ENCODE measurements at regions not wholly inside any gene's neighbourhood (a gene's known extent, or its start where the extent isn't known, plus 50 kb on each side); places are given as distances from the start of the nearest gene placed in this dataset.

DNA sequence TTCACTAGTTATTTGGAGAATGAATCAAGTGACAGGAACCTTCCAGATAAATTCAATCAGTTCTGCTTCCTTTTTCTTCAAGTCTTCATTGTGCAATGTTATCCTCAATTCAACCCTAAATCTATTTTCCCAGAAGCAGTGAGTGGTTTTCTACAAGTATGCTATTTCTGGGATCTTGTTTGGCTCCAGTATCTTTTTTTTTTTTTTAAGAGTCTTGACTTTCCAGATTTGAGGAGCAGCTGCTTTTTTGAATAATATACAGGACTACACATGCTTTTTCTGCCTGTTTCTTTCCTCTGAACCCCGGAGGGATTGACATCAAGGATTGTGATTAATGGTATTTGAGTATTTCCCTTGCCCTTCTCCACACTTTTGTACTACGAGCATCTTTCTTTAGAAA is 339.2 kb upstream of the JAG1 start:
- Histone ChIP-seq H3K27me3 (replicated peaks; ENCODE audit: control insufficient read depth, insufficient read depth, low read length) (no peaks in the 10 kb centered on the region), H3K36me3 (ENCODE audit: control insufficient read depth, insufficient read depth, low read length) (no peaks in the 10 kb centered on the region), H3K4me3 (replicated peaks; ENCODE audit: low read depth, low read length) (no peak overlapping the region)
- DNase-seq (ENCODE audit: extremely low read depth, insufficient read length) = no peak
- TF ChIP-seq, protein P1, sequence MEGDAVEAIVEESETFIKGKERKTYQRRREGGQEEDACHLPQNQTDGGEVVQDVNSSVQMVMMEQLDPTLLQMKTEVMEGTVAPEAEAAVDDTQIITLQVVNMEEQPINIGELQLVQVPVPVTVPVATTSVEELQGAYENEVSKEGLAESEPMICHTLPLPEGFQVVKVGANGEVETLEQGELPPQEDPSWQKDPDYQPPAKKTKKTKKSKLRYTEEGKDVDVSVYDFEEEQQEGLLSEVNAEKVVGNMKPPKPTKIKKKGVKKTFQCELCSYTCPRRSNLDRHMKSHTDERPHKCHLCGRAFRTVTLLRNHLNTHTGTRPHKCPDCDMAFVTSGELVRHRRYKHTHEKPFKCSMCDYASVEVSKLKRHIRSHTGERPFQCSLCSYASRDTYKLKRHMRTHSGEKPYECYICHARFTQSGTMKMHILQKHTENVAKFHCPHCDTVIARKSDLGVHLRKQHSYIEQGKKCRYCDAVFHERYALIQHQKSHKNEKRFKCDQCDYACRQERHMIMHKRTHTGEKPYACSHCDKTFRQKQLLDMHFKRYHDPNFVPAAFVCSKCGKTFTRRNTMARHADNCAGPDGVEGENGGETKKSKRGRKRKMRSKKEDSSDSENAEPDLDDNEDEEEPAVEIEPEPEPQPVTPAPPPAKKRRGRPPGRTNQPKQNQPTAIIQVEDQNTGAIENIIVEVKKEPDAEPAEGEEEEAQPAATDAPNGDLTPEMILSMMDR (IDR thresholded peaks at IDR 0.05; ENCODE audit: insufficient read depth, low read length, poor library complexity, severe bottlenecking) = no peak

DNA sequence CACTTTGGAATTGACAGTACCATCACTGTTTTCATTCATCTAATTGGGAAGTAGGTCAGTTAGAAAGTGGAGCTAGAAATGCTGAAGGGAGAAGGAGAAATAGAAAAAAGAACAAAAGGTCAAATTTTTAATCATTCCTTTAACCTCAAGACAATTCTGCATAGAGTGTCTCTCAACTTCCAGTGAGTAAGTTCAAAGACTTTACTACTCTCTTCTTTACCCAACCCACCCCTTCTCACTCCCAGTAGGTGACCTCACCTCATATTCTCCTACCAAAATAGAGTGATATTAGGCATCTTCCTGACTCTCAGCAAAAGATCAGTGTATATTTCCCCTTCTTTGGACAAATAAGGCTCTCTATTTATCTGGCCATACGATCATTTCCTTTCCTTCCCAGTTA is 340.0 kb upstream of the JAG1 start:
- Histone ChIP-seq H3K36me3 (ENCODE audit: control insufficient read depth, insufficient read depth, low read length) (no peaks in the 10 kb centered on the region), H3K4me3 (replicated peaks; ENCODE audit: low read depth, low read length) (no peak overlapping the region), H3K27me3 (replicated peaks; ENCODE audit: control insufficient read depth, insufficient read depth, low read length) (no peaks in the 10 kb centered on the region)
- no peak for DNase-seq (ENCODE audit: extremely low read depth, insufficient read length)
- TF ChIP-seq, protein P1 (IDR thresholded peaks at IDR 0.05; ENCODE audit: insufficient read depth, low read length, poor library complexity, severe bottlenecking) = no peak

DNA sequence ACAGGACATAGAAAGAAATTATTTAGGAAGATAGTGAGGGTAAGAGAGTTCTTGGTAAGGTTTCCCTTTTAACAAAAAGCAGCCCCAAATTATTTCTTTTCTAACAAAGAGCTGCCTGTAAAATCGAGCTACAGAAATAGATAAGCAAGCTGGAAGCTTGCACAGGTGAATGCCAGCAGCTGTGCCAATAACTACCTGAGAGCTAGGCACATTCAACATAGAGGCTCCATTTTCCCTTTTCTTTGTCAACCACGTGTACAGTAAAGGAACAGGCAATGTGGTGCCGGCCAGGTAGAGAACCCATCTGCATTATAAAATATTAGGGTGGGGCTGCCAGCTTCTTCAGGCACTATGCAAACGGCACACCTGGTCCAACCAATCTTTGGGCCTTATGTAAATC is 341.6 kb upstream of the JAG1 start:
- no peak for DNase-seq (ENCODE audit: extremely low read depth, insufficient read length)
- H3K4me3 ChIP-seq (replicated peaks; ENCODE audit: low read depth, low read length) = no peak overlapping the region
- no peaks in the 10 kb centered on the region for H3K27me3 ChIP-seq (replicated peaks; ENCODE audit: control insufficient read depth, insufficient read depth, low read length)
- H3K36me3 ChIP-seq (ENCODE audit: control insufficient read depth, insufficient read depth, low read length) = no peaks in the 10 kb centered on the region
- TF ChIP-seq, protein P1 (IDR thresholded peaks at IDR 0.05; ENCODE audit: insufficient read depth, low read length, poor library complexity, severe bottlenecking) = no peak

DNA sequence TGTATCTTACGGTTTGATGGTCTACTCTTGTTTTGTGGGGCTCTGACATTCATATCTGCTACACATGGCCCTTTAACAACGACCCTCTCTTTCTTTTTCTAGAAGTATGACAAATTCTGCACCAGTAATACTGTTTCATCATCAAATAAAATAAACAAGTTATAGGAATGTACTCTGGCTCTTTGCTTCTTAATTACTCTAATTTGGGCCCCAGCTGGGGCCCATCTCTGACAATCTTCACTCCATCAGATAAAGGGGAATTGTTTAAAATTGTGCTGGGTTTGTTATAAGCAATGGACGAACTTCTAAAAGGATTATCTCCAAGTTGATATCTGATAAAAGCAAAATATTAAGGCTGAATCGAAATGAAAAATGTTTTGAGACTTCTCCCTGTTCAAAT is 343.6 kb upstream of the JAG1 start:
- H3K27me3 ChIP-seq (replicated peaks; ENCODE audit: control insufficient read depth, insufficient read depth, low read length) = no peaks in the 10 kb centered on the region
- H3K36me3 ChIP-seq (ENCODE audit: control insufficient read depth, insufficient read depth, low read length) = no peaks in the 10 kb centered on the region
- no peak overlapping the region for H3K4me3 ChIP-seq (replicated peaks; ENCODE audit: low read depth, low read length)
- TF ChIP-seq, protein P1 (IDR thresholded peaks at IDR 0.05; ENCODE audit: insufficient read depth, low read length, poor library complexity, severe bottlenecking) = no peak
- DNase-seq (ENCODE audit: extremely low read depth, insufficient read length) = no peak

DNA sequence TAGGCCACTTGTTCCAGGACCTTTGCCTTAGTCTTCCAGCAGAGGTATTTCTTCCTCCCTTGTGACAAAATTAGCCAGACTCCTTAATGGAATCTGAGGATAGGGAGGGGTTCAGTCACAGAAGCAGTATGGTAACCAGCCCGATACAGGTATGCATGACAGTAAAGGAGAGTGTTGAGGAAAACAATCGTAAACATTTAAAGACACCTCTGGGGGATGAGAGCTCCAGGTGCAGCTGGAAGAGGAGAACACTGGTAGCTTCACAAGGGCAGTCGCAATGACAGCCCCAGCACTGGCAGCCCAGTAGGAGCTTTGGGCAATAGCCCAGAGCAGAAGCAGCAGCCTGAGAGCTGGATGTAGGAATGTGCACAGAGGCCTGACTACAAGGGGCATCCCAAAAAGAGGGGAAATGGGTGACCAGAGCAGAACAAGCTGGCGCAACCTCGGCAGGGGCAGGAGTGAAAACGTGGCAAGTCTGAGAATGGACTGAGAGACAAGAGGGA is 344.9 kb upstream of the JAG1 start:
- no peak overlapping the region for H3K4me3 ChIP-seq (replicated peaks; ENCODE audit: low read depth, low read length)
- no peaks in the 10 kb centered on the region for H3K27me3 ChIP-seq (replicated peaks; ENCODE audit: control insufficient read depth, insufficient read depth, low read length)
- TF ChIP-seq, protein P1 (IDR thresholded peaks at IDR 0.05; ENCODE audit: insufficient read depth, low read length, poor library complexity, severe bottlenecking) = no peak
- DNase-seq (ENCODE audit: extremely low read depth, insufficient read length) = no peak
- H3K36me3 ChIP-seq (ENCODE audit: control insufficient read depth, insufficient read depth, low read length) = no peaks in the 10 kb centered on the region

DNA sequence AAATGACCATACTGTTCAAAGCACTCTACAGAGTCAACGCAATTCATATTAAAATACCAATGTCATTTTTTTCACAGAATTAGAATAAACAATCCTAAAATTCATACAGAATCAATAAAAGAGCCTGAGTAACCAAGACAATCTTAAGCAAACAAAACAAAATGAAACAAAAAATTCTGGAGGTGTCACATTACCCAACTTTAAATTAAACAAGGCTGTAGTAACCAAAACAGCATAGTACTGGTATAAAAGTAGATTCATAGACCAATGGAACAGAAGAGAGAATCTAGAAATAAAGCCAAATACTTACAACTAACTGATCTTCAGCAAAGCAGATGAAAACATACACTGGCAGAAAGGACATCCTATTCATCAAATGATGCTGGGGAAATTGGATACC is 346.9 kb upstream of the JAG1 start:
- Histone ChIP-seq H3K4me3 (replicated peaks; ENCODE audit: low read depth, low read length) (no peak overlapping the region), H3K27me3 (replicated peaks; ENCODE audit: control insufficient read depth, insufficient read depth, low read length) (no peaks in the 10 kb centered on the region), H3K36me3 (ENCODE audit: control insufficient read depth, insufficient read depth, low read length) (no peaks in the 10 kb centered on the region)
- no peak for DNase-seq (ENCODE audit: extremely low read depth, insufficient read length)
- TF ChIP-seq, protein P1 (IDR thresholded peaks at IDR 0.05; ENCODE audit: insufficient read depth, low read length, poor library complexity, severe bottlenecking) = no peak
